DOHH2 (cell line): ENCODE measurements at regions not wholly inside any gene's neighbourhood (a gene's known extent, or its start where the extent isn't known, plus 50 kb on each side); places are given as distances from the start of the nearest gene placed in this dataset.

Experiments used
- H3F3A ChIP-seq: fragments of 200-600 bp; sonication (generic), shearing (Covaris generic); 2 replicates; pipeline ENCODE4 v1.6.0; 2016; ENCODE audit warnings: antibody characterized with exemption, mild to moderate bottlenecking; ENCODE audit not compliant: control insufficient read depth, insufficient read depth
- H3K27ac ChIP-seq: fragments of 200-600 bp; sonication (generic); 2 replicates; pipeline ENCODE4 v1.5.1; 2014; ENCODE audit warnings: low read depth, mild to moderate bottlenecking, low read length, moderate library complexity
- H3K27me3 ChIP-seq: fragments of 200-600 bp; sonication (generic); 2 replicates; pipeline ENCODE4 v1.6.1; 2014; ENCODE audit warnings: mild to moderate bottlenecking, low read length, mixed read lengths; ENCODE audit not compliant: control insufficient read depth
- H3K36me3 ChIP-seq: fragments of 200-600 bp; sonication (generic); 2 replicates; pipeline ENCODE4 v1.6.1; 2014; ENCODE audit warnings: mild to moderate bottlenecking, low read length, moderate library complexity, mixed read lengths; ENCODE audit not compliant: control insufficient read depth
- H3K4me1 ChIP-seq: fragments of 200-600 bp; sonication (generic); 2 replicates; pipeline ENCODE4 v1.6.1; 2014; ENCODE audit warnings: mild to moderate bottlenecking, low read length, mixed read lengths; ENCODE audit not compliant: control insufficient read depth
- H3K4me2 ChIP-seq: fragments of 200-600 bp; sonication (generic); 2 replicates; pipeline ENCODE4 v1.6.0; 2014; ENCODE audit warnings: mild to moderate bottlenecking, low read length, moderate library complexity
- H3K4me3 ChIP-seq: fragments of 200-600 bp; sonication (generic); 2 replicates; pipeline ENCODE4 v1.5.1; 2014; ENCODE audit warnings: mild to moderate bottlenecking, low read length, mixed read lengths
- H3K79me2 ChIP-seq: fragments of 200-600 bp; sonication (generic); 2 replicates; pipeline ENCODE4 v1.6.1; 2014; ENCODE audit warnings: mild to moderate bottlenecking, low read length, mixed read lengths; ENCODE audit not compliant: control insufficient read depth
- H3K9me2 ChIP-seq: fragments of 200-600 bp; sonication (generic); replicated peaks from 2 replicates; pipeline ENCODE4 v1.6.1; 2014; ENCODE audit warnings: mild to moderate bottlenecking, low read length, mixed read lengths; ENCODE audit not compliant: control insufficient read depth
- H3K9me3 ChIP-seq: fragments of 200-600 bp; sonication (generic); 2 replicates; pipeline ENCODE4 v1.6.1; 2014; ENCODE audit warnings: antibody characterized with exemption, low read length, mixed read lengths; ENCODE audit not compliant: control insufficient read depth, insufficient read depth
- H4K20me1 ChIP-seq: fragments of 200-600 bp; sonication (generic); 2 replicates; pipeline ENCODE4 v1.6.0; 2014; ENCODE audit warnings: low read depth, mild to moderate bottlenecking, antibody characterized with exemption, low read length, moderate library complexity; ENCODE audit not compliant: control insufficient read depth, insufficient read depth
- EZH2phosphoT487 ChIP-seq: fragments of 200-600 bp; sonication (generic); IDR thresholded peaks from 2 replicates; pipeline ENCODE4 v1.6.1; 2017; ENCODE audit warnings: borderline replicate concordance, mild to moderate bottlenecking, antibody characterized with exemption, low read length, moderate library complexity, mixed read lengths
- TF ChIP-seq, protein P1 (sequence below): fragments of 200-600 bp; sonication (generic); IDR thresholded peaks from one replicate; pipeline ENCODE4 v1.5.1; 2014; ENCODE audit warnings: antibody characterized with exemption, mild to moderate bottlenecking, low read depth, low read length; ENCODE audit not compliant: poor library complexity, severe bottlenecking

DNA sequence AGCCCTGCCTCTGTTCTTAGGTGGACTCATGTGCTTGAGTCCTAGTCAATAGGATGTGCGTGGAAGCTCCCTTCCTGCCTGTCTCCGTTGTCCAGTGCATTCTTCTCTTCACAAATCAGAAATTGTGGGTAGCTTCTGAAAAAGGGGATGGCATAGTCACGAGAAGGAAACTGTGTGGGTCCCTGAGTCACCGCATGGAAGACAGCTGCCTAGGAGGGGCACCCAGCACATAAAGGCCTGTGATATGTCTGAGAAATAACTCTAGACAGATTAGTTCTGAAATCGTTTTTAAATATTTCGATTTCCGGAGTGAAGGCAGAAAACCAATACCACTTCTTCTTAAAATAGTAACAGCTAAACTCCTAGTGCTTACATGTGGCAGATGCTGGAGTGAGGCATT is 974.4 kb downstream of the BCL11B start:
- TF ChIP-seq, protein P1, sequence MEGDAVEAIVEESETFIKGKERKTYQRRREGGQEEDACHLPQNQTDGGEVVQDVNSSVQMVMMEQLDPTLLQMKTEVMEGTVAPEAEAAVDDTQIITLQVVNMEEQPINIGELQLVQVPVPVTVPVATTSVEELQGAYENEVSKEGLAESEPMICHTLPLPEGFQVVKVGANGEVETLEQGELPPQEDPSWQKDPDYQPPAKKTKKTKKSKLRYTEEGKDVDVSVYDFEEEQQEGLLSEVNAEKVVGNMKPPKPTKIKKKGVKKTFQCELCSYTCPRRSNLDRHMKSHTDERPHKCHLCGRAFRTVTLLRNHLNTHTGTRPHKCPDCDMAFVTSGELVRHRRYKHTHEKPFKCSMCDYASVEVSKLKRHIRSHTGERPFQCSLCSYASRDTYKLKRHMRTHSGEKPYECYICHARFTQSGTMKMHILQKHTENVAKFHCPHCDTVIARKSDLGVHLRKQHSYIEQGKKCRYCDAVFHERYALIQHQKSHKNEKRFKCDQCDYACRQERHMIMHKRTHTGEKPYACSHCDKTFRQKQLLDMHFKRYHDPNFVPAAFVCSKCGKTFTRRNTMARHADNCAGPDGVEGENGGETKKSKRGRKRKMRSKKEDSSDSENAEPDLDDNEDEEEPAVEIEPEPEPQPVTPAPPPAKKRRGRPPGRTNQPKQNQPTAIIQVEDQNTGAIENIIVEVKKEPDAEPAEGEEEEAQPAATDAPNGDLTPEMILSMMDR: no peak
- TF ChIP-seq EZH2phosphoT487: no peak
- no peaks in the 10 kb centered on the region for H3K9me3 ChIP-seq
- H3K36me3 ChIP-seq: no peaks in the 10 kb centered on the region
- H3K9me2 ChIP-seq: no peaks in the 10 kb centered on the region; the same call in 1 of the 2 replicates
- H3K4me2 ChIP-seq: no peak overlapping the region
- no peak overlapping the region for H3K4me3 ChIP-seq
- H3K4me1 ChIP-seq: no peaks in the 10 kb centered on the region
- H3K27ac ChIP-seq: no peak overlapping the region
- H3K27me3 ChIP-seq: no peaks in the 10 kb centered on the region
- no peaks in the 10 kb centered on the region for H3F3A ChIP-seq
- H3K79me2 ChIP-seq: no peaks in the 10 kb centered on the region
- no peaks in the 10 kb centered on the region for H4K20me1 ChIP-seq

DNA sequence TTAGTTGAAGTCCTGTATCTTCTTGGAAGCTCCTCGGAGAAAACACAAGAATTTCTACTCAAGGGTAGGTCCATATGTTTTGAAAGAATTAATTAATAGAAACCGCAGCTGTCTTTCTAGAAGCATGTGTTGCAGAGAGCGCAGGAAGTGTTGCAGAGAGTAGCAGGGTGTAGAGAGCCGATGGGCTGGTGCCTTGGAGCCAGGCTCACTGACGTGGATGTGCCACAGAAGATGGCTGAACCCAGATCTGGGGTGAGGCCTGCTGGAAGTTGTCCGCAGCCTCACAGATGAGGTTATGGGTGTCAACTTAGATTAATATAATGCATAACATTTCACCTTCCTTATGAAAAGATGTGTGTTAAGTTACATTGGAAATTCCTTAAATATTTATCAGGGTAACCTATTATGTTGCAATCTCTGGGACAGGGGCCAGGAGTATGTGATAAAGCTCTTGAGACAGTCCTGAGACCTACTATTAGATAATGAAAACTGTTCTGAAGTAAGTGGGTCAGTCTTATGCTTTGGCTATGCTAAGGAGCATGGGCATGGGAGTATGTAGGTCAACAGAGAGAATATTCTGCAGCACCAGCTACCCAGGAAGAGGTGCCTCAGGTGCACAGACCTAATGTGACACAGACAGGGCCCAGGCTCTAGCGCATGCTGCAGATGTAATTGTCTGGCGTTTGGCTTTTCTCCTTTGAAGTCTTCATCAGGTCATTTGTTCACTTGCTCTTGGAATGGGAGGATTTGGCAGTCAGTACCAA is 973.3 kb downstream of the BCL11B start:
- Histone ChIP-seq H3K4me1 (no peaks in the 10 kb centered on the region), H3F3A (no peaks in the 10 kb centered on the region), H3K79me2 (no peaks in the 10 kb centered on the region), H3K9me3 (no peaks in the 10 kb centered on the region), H4K20me1 (no peaks in the 10 kb centered on the region), H3K27ac (no peak overlapping the region), H3K36me3 (no peaks in the 10 kb centered on the region), H3K4me2 (no peak overlapping the region), H3K9me2 (no peaks in the 10 kb centered on the region; the same call in 1 of the 2 replicates), H3K27me3 (no peaks in the 10 kb centered on the region), H3K4me3 (no peak overlapping the region)
- TF ChIP-seq, protein P1: no peak
- no peak for TF ChIP-seq EZH2phosphoT487

DNA sequence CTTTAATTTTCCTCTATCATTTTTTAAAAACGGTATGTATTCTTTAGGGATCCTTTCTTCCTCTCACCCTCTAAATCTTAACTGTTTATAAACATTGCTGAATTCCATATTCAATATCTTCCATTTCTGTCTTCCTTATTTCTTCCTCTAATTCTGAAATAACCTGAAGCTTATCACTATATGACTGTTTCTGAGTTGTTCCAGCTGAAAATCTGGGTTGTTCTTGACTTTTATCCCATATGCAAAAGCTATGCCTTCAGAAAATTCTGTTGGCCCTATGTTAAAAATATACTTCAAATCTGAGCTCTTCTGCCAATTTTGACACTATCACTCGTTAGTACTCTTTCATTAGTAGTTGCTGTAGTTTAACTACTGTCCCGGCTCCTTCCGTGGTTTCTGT is 970.3 kb downstream of the BCL11B start:
- no peaks in the 10 kb centered on the region for H4K20me1 ChIP-seq
- H3K4me3 ChIP-seq: no peak overlapping the region
- no peaks in the 10 kb centered on the region; the same call in 1 of the 2 replicates for H3K9me2 ChIP-seq
- no peaks in the 10 kb centered on the region for H3K9me3 ChIP-seq
- no peaks in the 10 kb centered on the region for H3K4me1 ChIP-seq
- no peak overlapping the region for H3K27ac ChIP-seq
- H3K4me2 ChIP-seq: no peak overlapping the region
- no peaks in the 10 kb centered on the region for H3K27me3 ChIP-seq
- H3F3A ChIP-seq: no peaks in the 10 kb centered on the region
- TF ChIP-seq EZH2phosphoT487: no peak
- TF ChIP-seq, protein P1: no peak
- no peaks in the 10 kb centered on the region for H3K79me2 ChIP-seq
- no peaks in the 10 kb centered on the region for H3K36me3 ChIP-seq
